ENCODE measurements at regions not wholly inside any gene's neighbourhood (a gene's known extent, or its start where the extent isn't known, plus 50 kb on each side); places are given as distances from the start of the nearest gene placed in this dataset.

DNA sequence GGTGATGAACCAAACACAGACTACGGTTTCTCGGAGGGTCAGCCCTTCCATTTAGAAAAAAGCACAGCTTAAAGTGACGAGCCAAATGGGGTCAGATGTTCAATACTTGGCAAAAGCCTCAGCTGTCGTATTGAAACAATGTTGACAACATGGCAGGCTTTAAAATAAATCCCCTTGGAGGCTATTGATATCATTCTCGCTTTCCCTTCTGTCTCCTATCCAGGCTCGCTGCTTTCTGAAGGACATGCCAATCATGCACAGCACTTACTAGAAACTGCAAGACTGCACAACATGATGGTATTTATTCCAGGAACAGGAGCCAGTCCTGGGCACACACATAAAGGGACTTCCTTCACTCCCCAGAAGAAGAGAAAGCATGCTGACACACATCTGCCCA lies 137.9 kb downstream of the SLC7A11 start:
- no peak for TF ChIP-seq ZFP3 (tag by site-specific recombination; IDR thresholded peaks at IDR 0.05; ENCODE audit: low read depth)
- TF ChIP-seq ZBTB7A (tag by site-specific recombination; IDR thresholded peaks at IDR 0.05; ENCODE audit: low read depth): no peak
- TF ChIP-seq, protein P1, sequence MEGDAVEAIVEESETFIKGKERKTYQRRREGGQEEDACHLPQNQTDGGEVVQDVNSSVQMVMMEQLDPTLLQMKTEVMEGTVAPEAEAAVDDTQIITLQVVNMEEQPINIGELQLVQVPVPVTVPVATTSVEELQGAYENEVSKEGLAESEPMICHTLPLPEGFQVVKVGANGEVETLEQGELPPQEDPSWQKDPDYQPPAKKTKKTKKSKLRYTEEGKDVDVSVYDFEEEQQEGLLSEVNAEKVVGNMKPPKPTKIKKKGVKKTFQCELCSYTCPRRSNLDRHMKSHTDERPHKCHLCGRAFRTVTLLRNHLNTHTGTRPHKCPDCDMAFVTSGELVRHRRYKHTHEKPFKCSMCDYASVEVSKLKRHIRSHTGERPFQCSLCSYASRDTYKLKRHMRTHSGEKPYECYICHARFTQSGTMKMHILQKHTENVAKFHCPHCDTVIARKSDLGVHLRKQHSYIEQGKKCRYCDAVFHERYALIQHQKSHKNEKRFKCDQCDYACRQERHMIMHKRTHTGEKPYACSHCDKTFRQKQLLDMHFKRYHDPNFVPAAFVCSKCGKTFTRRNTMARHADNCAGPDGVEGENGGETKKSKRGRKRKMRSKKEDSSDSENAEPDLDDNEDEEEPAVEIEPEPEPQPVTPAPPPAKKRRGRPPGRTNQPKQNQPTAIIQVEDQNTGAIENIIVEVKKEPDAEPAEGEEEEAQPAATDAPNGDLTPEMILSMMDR (tag by site-specific recombination; IDR thresholded peaks at IDR 0.05): no peak
- no peak for TF ChIP-seq YY1 (tag by site-specific recombination; IDR thresholded peaks at IDR 0.05)
- TF ChIP-seq ZFP41 (tag by site-specific recombination; IDR thresholded peaks at IDR 0.05; ENCODE audit: borderline replicate concordance): no peak
- TF ChIP-seq ZNF510 (tag by site-specific recombination; IDR thresholded peaks at IDR 0.05; ENCODE audit: insufficient replicate concordance): no peak
- no peak for TF ChIP-seq ZNF423 (tag by site-specific recombination; IDR thresholded peaks at IDR 0.05)
- TF ChIP-seq, protein P2, sequence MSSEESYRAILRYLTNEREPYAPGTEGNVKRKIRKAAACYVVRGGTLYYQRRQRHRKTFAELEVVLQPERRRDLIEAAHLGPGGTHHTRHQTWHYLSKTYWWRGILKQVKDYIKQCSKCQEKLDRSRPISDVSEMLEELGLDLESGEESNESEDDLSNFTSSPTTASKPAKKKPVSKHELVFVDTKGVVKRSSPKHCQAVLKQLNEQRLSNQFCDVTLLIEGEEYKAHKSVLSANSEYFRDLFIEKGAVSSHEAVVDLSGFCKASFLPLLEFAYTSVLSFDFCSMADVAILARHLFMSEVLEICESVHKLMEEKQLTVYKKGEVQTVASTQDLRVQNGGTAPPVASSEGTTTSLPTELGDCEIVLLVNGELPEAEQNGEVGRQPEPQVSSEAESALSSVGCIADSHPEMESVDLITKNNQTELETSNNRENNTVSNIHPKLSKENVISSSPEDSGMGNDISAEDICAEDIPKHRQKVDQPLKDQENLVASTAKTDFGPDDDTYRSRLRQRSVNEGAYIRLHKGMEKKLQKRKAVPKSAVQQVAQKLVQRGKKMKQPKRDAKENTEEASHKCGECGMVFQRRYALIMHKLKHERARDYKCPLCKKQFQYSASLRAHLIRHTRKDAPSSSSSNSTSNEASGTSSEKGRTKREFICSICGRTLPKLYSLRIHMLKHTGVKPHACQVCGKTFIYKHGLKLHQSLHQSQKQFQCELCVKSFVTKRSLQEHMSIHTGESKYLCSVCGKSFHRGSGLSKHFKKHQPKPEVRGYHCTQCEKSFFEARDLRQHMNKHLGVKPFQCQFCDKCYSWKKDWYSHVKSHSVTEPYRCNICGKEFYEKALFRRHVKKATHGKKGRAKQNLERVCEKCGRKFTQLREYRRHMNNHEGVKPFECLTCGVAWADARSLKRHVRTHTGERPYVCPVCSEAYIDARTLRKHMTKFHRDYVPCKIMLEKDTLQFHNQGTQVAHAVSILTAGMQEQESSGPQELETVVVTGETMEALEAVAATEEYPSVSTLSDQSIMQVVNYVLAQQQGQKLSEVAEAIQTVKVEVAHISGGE (tag by site-specific recombination; conservative IDR thresholded peaks at IDR 0.05; ENCODE audit: low read depth): no peak
- TF ChIP-seq, protein P3, sequence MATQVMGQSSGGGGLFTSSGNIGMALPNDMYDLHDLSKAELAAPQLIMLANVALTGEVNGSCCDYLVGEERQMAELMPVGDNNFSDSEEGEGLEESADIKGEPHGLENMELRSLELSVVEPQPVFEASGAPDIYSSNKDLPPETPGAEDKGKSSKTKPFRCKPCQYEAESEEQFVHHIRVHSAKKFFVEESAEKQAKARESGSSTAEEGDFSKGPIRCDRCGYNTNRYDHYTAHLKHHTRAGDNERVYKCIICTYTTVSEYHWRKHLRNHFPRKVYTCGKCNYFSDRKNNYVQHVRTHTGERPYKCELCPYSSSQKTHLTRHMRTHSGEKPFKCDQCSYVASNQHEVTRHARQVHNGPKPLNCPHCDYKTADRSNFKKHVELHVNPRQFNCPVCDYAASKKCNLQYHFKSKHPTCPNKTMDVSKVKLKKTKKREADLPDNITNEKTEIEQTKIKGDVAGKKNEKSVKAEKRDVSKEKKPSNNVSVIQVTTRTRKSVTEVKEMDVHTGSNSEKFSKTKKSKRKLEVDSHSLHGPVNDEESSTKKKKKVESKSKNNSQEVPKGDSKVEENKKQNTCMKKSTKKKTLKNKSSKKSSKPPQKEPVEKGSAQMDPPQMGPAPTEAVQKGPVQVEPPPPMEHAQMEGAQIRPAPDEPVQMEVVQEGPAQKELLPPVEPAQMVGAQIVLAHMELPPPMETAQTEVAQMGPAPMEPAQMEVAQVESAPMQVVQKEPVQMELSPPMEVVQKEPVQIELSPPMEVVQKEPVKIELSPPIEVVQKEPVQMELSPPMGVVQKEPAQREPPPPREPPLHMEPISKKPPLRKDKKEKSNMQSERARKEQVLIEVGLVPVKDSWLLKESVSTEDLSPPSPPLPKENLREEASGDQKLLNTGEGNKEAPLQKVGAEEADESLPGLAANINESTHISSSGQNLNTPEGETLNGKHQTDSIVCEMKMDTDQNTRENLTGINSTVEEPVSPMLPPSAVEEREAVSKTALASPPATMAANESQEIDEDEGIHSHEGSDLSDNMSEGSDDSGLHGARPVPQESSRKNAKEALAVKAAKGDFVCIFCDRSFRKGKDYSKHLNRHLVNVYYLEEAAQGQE (tag by site-specific recombination; IDR thresholded peaks at IDR 0.05): no peak
- no peak for TF ChIP-seq ZNF211 (tag by site-specific recombination; IDR thresholded peaks at IDR 0.05; ENCODE audit: low read depth)
- TF ChIP-seq ZXDB (tag by site-specific recombination; IDR thresholded peaks at IDR 0.05): no peak

All from HEK293 (cell line).